ENCODE measurements at regions not wholly inside any gene's neighbourhood (a gene's known extent, or its start where the extent isn't known, plus 50 kb on each side); places are given as distances from the start of the nearest gene placed in this dataset.

GRCh38 chr20:2206957-2207769 lies 88.6 kb upstream of the TGM3 start:
- TF ChIP-seq SP1 (IDR thresholded peaks at IDR 0.05) (no peak), FOXA1 (IDR thresholded peaks at IDR 0.05) (no peak), ARNT (IDR thresholded peaks at IDR 0.05) (no peak), HDGF (IDR thresholded peaks at IDR 0.05; ENCODE audit: borderline replicate concordance) (no peak), SUZ12 (IDR thresholded peaks at IDR 0.05) (no peak), BHLHE40 (IDR thresholded peaks at IDR 0.05; ENCODE audit: borderline replicate concordance) (no peak), FOXM1 (IDR thresholded peaks at IDR 0.05; ENCODE audit: borderline replicate concordance) (no peak), TARDBP (IDR thresholded peaks at IDR 0.05) (no peak), CTBP1 (IDR thresholded peaks at IDR 0.05; ENCODE audit: borderline replicate concordance) (no peak), LEF1 (IDR thresholded peaks at IDR 0.05; ENCODE audit: borderline replicate concordance) (no peak), ELF4 (IDR thresholded peaks at IDR 0.05) (no peak; the same call in 1 of the 2 replicates), FOXK2 (IDR thresholded peaks at IDR 0.05) (no peak)
- TF ChIP-seq, protein P1, sequence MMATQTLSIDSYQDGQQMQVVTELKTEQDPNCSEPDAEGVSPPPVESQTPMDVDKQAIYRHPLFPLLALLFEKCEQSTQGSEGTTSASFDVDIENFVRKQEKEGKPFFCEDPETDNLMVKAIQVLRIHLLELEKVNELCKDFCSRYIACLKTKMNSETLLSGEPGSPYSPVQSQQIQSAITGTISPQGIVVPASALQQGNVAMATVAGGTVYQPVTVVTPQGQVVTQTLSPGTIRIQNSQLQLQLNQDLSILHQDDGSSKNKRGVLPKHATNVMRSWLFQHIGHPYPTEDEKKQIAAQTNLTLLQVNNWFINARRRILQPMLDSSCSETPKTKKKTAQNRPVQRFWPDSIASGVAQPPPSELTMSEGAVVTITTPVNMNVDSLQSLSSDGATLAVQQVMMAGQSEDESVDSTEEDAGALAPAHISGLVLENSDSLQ (IDR thresholded peaks at IDR 0.05): no peak
